Central memory CD8-positive, alpha-beta T cell (primary cell): ENCODE measurements at regions not wholly inside any gene's neighbourhood (a gene's known extent, or its start where the extent isn't known, plus 50 kb on each side); places are given as distances from the start of the nearest gene placed in this dataset.

Experiments used
- ATAC-seq: fragments of 150-1000 bp; cut with Tn5 transposase; replicated peaks from 2 replicates; pipeline ENCODE4 v1.10.0; 2022; ENCODE audit warnings: mild to moderate bottlenecking, moderate FRiP score, moderate number of reproducible peaks; ENCODE audit not compliant: poor library complexity, severe bottlenecking; ENCODE audit errors: extremely low read depth
- DNase-seq, 2 donors: peaks; one replicate each; pipeline ENCODE4 v3.0.0; 2021; ENCODE audit warnings: low spot score in 2 of 2
- H3K27ac Mint-ChIP-seq: one replicate; pipeline ENCODE4 v1.8.0; 2022; ENCODE audit warnings: low read depth, mild to moderate bottlenecking, moderate library complexity, mixed read lengths
- H3K27me3 Mint-ChIP-seq: one replicate; pipeline ENCODE4 v1.8.0; 2022; ENCODE audit warnings: mixed read lengths
- H3K36me3 Mint-ChIP-seq: one replicate; pipeline ENCODE4 v1.8.0; 2022; ENCODE audit warnings: mild to moderate bottlenecking, moderate library complexity, mixed read lengths; ENCODE audit not compliant: insufficient read depth
- H3K4me1 Mint-ChIP-seq: one replicate; pipeline ENCODE4 v1.8.0; 2022; ENCODE audit warnings: mixed read lengths
- H3K4me3 Mint-ChIP-seq: one replicate; pipeline ENCODE4 v1.8.0; 2022; ENCODE audit warnings: mild to moderate bottlenecking, moderate library complexity, mixed read lengths
- H3K9me3 Mint-ChIP-seq: one replicate; pipeline ENCODE4 v1.8.0; 2022; ENCODE audit warnings: mixed read lengths

DNA sequence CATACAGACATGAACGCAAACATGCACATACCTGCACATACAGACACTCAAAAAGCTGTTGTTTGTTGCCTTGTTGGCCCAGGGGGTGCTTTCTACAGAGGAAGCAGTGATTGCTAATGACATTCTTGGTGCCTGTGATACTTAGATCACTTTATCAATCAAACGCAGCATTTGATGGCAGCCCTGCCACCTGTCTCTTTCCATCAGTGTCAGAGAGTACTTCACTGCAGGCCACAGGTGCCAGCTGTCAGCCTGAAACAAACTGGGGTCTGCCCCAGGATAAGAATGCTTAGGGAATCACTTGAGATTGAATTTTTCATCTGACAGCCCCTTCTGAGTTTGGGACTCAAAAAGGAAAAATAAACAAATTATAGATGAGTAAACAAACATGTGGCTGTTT lies 388.9 kb upstream of the SGCD start:
- ATAC-seq (no peak), DNase-seq (no peak)
- Mint-ChIP-seq H3K36me3 (no peaks in the 10 kb centered on the region), H3K27ac (no peak overlapping the region), H3K27me3 (peaks cover 10% of the 10 kb centered on the region), H3K9me3 (no peaks in the 10 kb centered on the region), H3K4me1 (no peaks in the 10 kb centered on the region), H3K4me3 (no peak overlapping the region)

DNA sequence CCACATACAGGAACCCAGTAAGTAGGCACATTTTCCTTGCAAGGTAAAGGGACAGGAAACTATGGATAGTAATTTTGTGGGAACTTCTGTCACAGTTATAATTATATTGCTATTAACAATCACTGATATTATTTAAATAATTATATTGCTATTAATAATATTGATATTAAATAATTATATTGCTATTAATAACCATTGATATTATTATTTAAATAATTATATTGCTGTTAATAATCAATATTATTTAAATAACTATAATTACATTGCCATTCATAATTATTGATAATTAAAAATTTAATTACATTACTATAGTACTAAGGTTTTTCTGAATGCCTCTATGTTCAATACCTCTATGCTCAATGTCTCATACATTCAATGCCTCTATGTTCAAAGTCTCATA lies 385.6 kb upstream of the SGCD start:
- ATAC-seq (no peak), DNase-seq (no peak)
- H3K4me3 Mint-ChIP-seq: no peak overlapping the region
- no peaks in the 10 kb centered on the region for H3K36me3 Mint-ChIP-seq
- peaks cover 12% of the 10 kb centered on the region for H3K27me3 Mint-ChIP-seq
- peaks cover 6% of the 10 kb centered on the region for H3K4me1 Mint-ChIP-seq
- no peak overlapping the region for H3K27ac Mint-ChIP-seq
- H3K9me3 Mint-ChIP-seq: no peaks in the 10 kb centered on the region

DNA sequence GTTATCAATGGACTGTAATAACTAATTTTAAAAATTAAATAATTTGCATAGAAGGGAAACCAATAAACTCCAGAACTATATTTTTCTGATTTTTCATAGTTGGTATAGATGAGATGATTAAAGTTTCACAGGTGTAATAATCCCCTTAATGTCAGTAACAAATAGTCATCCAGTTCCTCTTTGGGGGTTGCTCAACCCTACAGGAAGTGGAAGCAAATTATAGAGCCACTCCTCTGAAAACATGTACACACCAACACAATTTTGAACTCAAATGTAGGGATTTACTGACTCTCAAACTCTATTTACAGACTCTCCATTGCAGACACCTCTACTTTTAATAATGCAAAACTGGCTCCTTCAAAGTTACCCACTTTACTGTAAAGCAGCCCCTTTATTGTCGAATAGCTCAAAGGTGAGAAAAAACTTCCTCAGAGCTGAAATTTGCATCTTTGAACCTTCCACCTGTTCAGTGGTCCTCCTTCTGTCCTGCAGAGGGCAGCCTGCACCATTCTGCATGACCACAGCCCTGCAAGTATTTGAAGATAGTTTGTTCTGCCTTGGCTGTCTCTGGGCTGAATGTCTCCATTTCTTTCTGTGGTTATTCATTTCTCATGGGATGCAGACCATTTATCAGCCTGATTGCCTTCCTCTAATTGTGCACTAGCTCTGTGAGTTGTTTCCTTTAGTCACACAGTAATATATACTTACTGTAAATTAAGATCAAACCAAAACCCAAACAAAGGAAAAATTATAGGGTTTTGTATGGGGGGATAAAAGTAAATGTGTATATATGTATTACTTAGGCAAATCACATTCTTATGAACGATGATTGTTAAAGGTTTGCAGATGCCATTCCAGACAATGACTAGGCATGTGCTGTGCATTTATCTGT lies 383.2 kb upstream of the SGCD start:
- peak; percentile 60 for ATAC-seq
- Mint-ChIP-seq H3K4me3 (no peak overlapping the region), H3K9me3 (no peaks in the 10 kb centered on the region), H3K27ac (no peak overlapping the region), H3K36me3 (no peaks in the 10 kb centered on the region), H3K4me1 (peaks cover 6% of the 10 kb centered on the region), H3K27me3 (peaks cover 12% of the 10 kb centered on the region)
- DNase-seq: peak in 1 of 2 donors; percentile 13

- H3K4me1 Mint-ChIP-seq: peaks cover 6% of the 10 kb centered on the region
- no peak overlapping the region for H3K4me3 Mint-ChIP-seq
- H3K27me3 Mint-ChIP-seq: peaks cover 12% of the 10 kb centered on the region
- no peak for ATAC-seq
- H3K27ac Mint-ChIP-seq: no peak overlapping the region
- H3K36me3 Mint-ChIP-seq: no peaks in the 10 kb centered on the region
- H3K9me3 Mint-ChIP-seq: no peaks in the 10 kb centered on the region
- no peak for DNase-seq
Observed at GRCh38 chr5:155947394-155948062, 379.4 kb upstream of the SGCD start.

DNA sequence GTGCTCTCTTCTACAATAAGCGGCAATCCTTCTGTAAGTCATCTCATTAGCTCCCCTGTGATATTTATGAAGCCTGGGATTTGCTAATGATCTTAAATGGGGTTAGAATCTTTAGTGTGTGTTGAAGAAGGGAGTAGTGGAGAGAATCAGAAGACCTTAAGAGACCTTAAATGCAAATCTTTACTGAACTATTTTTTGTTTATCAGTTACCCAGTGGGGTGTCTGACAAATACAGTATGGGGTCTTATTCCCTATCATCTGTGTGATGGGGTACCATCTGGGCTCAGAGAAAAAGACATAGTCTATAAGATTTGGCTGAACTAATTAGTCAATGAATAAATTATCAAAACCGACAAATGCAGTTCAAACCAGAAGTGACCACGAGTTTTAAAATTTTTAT lies 378.4 kb upstream of the SGCD start:
- Mint-ChIP-seq H3K27ac (no peak overlapping the region), H3K4me3 (no peak overlapping the region), H3K4me1 (peaks cover 5% of the 10 kb centered on the region), H3K27me3 (peaks cover 12% of the 10 kb centered on the region), H3K9me3 (no peaks in the 10 kb centered on the region), H3K36me3 (peaks cover 2% of the 10 kb centered on the region)
- DNase-seq: no peak
- ATAC-seq: no peak

DNA sequence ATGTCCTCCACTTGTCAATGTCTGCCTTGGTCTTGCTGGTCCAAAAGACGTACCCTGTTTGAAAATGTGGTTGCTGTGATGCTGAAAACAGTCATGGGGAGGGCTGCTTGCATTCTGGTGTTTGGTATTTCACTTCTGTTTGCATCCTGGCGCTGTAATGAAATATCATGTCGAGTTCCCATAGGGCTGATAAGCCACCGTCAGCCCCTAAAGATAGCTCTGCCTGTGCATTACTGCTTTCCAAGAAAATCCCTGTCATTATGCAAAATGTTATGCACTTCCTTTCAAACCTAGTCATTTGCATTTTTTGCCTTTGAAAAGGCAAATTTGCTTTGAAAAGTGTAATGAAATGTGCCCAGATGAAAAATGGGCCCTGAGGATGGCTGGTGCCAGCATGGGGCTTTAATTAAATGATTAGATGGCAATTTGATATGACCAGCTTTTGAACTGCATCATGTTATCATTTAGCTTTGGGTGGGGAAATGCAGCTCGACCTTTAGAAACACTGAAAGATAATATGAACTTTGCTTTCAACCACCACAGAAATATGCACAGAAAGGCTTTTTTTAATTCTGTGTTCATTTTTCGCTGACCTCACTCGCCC lies 374.4 kb upstream of the SGCD start:
- no peak overlapping the region for H3K27ac Mint-ChIP-seq
- H3K36me3 Mint-ChIP-seq: peaks cover 2% of the 10 kb centered on the region
- no peaks in the 10 kb centered on the region for H3K4me1 Mint-ChIP-seq
- ATAC-seq (no peak), DNase-seq (no peak)
- no peaks in the 10 kb centered on the region for H3K9me3 Mint-ChIP-seq
- H3K4me3 Mint-ChIP-seq: no peak overlapping the region
- H3K27me3 Mint-ChIP-seq: no peaks in the 10 kb centered on the region

DNA sequence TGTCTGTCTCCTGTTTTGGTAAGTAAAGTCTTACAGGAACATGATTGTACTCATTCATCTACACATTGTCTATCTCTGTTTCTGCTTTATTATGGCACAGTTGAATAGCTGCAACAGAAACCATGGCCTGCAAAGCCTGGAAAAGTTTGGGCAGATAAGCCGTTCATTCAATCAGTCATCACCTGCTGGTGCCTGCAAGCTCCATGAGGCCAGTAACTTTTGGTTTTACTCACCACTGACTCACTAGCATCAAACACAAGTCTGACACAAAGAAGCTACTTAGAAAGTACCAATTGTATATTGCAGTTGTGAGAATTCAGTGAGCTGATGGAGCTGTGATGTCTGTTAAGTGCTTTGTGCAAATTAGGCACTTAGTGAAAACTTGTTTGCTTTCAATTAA lies 373.6 kb upstream of the SGCD start:
- DNase-seq (no peak), ATAC-seq (no peak)
- H3K27ac Mint-ChIP-seq: no peak overlapping the region
- H3K27me3 Mint-ChIP-seq: no peaks in the 10 kb centered on the region
- H3K4me3 Mint-ChIP-seq: no peak overlapping the region
- H3K36me3 Mint-ChIP-seq: peaks cover 2% of the 10 kb centered on the region
- H3K9me3 Mint-ChIP-seq: no peaks in the 10 kb centered on the region
- no peaks in the 10 kb centered on the region for H3K4me1 Mint-ChIP-seq

- Mint-ChIP-seq H3K27ac (no peak overlapping the region), H3K4me1 (no peaks in the 10 kb centered on the region), H3K4me3 (no peak overlapping the region), H3K36me3 (peaks cover 2% of the 10 kb centered on the region), H3K27me3 (no peaks in the 10 kb centered on the region), H3K9me3 (no peaks in the 10 kb centered on the region)
- ATAC-seq (no peak), DNase-seq (no peak)
Observed at GRCh38 chr5:155954701-155955445, 372.1 kb upstream of the SGCD start.

DNA sequence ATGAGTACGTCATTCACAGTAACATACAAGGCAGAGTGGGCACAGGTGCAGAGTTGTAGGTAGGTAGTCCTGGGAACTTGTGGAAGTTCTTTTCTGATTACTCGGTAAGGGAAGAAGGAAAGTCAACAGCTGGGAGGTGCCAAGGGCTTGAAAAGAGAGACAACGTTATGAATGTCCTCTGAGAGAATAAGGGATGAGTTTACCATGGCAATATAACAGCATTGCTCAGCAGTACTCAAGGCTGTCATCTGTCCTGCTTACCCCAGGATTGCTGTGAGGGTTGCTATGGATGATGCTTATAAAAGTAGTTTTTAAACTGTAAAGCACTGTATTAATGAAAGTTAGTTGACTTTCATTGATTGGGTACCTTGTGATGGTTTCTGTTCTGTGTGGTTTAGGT lies 369.1 kb upstream of the SGCD start:
- Mint-ChIP-seq H3K4me3 (no peak overlapping the region), H3K27me3 (no peaks in the 10 kb centered on the region), H3K9me3 (no peaks in the 10 kb centered on the region), H3K36me3 (peaks cover 2% of the 10 kb centered on the region), H3K27ac (no peak overlapping the region), H3K4me1 (no peaks in the 10 kb centered on the region)
- no peak for ATAC-seq
- no peak for DNase-seq

DNA sequence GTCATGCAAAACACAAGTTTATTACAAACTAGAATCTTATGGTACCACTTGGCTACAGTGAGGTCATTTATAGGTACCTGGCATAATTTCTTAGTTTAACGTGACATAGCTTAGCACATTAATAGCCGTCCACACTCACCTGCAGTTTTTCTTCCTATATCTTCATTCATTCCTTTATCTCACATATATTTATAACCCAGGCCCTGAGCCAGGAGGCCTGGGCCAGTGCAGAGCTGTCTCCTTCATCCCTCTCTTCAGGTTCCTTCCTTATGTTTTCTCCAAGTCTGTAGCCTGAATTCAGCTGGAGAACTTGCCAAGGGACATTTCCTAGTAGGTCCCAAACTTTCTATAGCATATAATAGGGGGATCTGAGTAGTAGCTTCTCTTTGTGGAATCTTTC lies 367.9 kb upstream of the SGCD start:
- DNase-seq: no peak
- no peak overlapping the region for H3K4me3 Mint-ChIP-seq
- H3K36me3 Mint-ChIP-seq: no peaks in the 10 kb centered on the region
- no peaks in the 10 kb centered on the region for H3K9me3 Mint-ChIP-seq
- H3K27me3 Mint-ChIP-seq: no peaks in the 10 kb centered on the region
- H3K27ac Mint-ChIP-seq: no peak overlapping the region
- no peaks in the 10 kb centered on the region for H3K4me1 Mint-ChIP-seq
- ATAC-seq: no peak

GRCh38 chr5:155960177-155960576 lies 366.8 kb upstream of the SGCD start:
- no peaks in the 10 kb centered on the region for H3K27me3 Mint-ChIP-seq
- no peak for ATAC-seq
- H3K4me3 Mint-ChIP-seq: no peak overlapping the region
- no peaks in the 10 kb centered on the region for H3K4me1 Mint-ChIP-seq
- no peak overlapping the region for H3K27ac Mint-ChIP-seq
- H3K36me3 Mint-ChIP-seq: no peaks in the 10 kb centered on the region
- DNase-seq: no peak
- H3K9me3 Mint-ChIP-seq: no peaks in the 10 kb centered on the region

DNA sequence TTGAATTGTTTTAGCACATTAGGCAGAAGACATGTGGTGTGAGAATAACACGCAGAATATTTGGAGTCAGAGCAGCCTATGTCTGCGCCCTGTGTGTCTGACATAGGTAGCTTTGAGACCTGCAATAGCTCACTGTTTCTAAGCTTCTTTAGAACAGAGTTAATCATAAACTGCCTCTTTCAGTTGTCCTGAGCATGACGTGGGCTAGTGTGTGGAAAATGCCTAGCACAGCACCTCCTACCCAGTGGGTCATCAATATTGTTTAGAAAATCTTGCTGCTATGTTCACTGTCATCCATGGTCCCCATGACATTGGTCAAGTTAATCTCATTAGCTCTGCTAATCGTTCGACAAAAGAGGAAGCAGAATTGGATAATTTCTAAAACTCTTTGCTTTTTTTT lies 357.4 kb upstream of the SGCD start:
- no peak overlapping the region for H3K4me3 Mint-ChIP-seq
- no peaks in the 10 kb centered on the region for H3K4me1 Mint-ChIP-seq
- H3K27me3 Mint-ChIP-seq: peaks cover 1% of the 10 kb centered on the region
- H3K36me3 Mint-ChIP-seq: no peaks in the 10 kb centered on the region
- peaks cover 7% of the 10 kb centered on the region for H3K9me3 Mint-ChIP-seq
- ATAC-seq: no peak
- no peak for DNase-seq
- no peak overlapping the region for H3K27ac Mint-ChIP-seq
